ENCODE measurements at regions not wholly inside any gene's neighbourhood (a gene's known extent, or its start where the extent isn't known, plus 50 kb on each side); places are given as distances from the start of the nearest gene placed in this dataset.

DNA sequence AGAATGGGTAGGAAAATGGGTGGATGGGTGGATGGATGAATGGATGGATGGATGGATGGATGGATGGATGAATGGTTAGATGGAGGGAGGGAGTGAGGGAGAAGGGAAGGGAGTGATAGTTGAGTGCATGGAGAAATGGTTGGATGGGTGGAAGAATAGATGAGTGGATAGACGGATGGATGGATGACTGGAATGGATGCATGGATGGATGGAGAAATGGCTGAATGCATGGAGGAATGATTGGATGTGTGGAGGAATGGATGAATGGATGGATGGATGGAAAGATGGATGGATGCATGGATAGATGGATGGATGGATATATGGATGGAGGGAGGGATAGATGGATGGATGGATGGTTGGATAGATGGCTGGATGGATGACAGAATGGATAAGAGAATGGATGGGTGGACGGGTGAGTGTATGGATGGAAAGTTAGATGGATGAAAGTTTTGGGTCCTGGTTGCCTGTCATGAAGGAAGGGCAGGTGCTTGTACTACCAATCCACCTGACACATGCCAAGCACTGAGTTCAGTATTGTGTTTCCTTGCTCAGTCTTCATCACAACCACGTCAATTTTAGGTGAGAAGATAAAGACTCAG is 286.5 kb upstream of the RTL1 start:
- TF ChIP-seq CTCF (IDR thresholded peaks at IDR 0.05) (no peak), POLR2A (IDR thresholded peaks at IDR 0.05) (no peak), POLR2AphosphoS5 (IDR thresholded peaks at IDR 0.05; ENCODE audit: insufficient read depth in 1 of 2, low read depth in 1 of 2) (no peak)

All from vagina (tissue), 2 donors.